SK-N-SH treated with all-trans-retinoic acid at 6 μM for 48 hours (cell line): ENCODE measurements at regions not wholly inside any gene's neighbourhood (a gene's known extent, or its start where the extent isn't known, plus 50 kb on each side); places are given as distances from the start of the nearest gene placed in this dataset.

Source experiments
- ARNTL ChIP-seq: fragments of 450-650 bp; formaldehyde crosslinking; IDR thresholded peaks from 2 replicates; pipeline ENCODE4 v1.5.0; 2020; ENCODE audit warnings: low read depth, mild to moderate bottlenecking, moderate library complexity, borderline replicate concordance
- PATZ1 ChIP-seq: fragments of 250-450 bp; sonication (Bioruptor Pico); IDR thresholded peaks from 2 replicates; pipeline ENCODE4 v1.8.0; 2020; ENCODE audit warnings: mild to moderate bottlenecking, moderate library complexity, borderline replicate concordance
- RARB ChIP-seq: fragments of 250-450 bp; sonication (Bioruptor Pico); IDR thresholded peaks from 2 replicates; pipeline ENCODE4 v1.8.0; 2021; ENCODE audit warnings: mild to moderate bottlenecking, moderate library complexity
- ZNF8 ChIP-seq: fragments of 450-650 bp; formaldehyde crosslinking; IDR thresholded peaks from 2 replicates; pipeline ENCODE4 v1.5.0; 2020; ENCODE audit warnings: mild to moderate bottlenecking, moderate library complexity
- TF ChIP-seq, protein P1 (sequence below): fragments of 250-450 bp; sonication (Bioruptor Pico); IDR thresholded peaks from 2 replicates; pipeline ENCODE4 v1.5.1; 2021; ENCODE audit warnings: mild to moderate bottlenecking, moderate library complexity

GRCh38 chr9:116075191-116075590, 78.4 kb upstream of the PAPPA start:
- TF ChIP-seq PATZ1 (CRISPR knock-in tag) (no peak), ARNTL (CRISPR knock-in tag) (no peak), ZNF8 (CRISPR knock-in tag) (no peak), RARB (no peak)
- TF ChIP-seq, protein P1, sequence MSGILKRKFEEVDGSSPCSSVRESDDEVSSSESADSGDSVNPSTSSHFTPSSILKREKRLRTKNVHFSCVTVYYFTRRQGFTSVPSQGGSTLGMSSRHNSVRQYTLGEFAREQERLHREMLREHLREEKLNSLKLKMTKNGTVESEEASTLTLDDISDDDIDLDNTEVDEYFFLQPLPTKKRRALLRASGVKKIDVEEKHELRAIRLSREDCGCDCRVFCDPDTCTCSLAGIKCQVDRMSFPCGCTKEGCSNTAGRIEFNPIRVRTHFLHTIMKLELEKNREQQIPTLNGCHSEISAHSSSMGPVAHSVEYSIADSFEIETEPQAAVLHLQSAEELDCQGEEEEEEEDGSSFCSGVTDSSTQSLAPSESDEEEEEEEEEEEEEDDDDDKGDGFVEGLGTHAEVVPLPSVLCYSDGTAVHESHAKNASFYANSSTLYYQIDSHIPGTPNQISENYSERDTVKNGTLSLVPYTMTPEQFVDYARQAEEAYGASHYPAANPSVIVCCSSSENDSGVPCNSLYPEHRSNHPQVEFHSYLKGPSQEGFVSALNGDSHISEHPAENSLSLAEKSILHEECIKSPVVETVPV (CRISPR knock-in tag), result no peak
